ENCODE measurements at regions not wholly inside any gene's neighbourhood (a gene's known extent, or its start where the extent isn't known, plus 50 kb on each side); places are given as distances from the start of the nearest gene placed in this dataset.

DNA sequence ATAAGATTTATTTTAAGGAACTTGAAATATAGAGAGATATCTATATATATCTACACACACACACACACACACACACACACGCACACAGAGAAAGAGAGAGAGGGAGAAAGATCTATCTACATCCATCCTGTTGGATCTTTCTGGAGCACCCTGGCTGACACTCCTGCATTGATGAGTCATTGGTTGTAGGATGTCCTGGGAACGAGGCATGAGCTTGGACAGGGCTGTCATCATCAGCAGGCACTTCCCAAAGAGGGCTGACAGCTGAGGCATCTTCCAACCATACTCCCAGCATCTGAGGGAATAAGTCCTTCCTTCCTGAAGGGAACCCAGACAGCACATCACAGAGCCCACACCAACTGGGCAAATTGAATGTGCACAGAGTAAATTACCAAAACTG lies 99.1 kb upstream of the ERG start:
- Histone ChIP-seq H2AK5ac (ENCODE audit: low read length, severe bottlenecking) (no peak overlapping the region), H3K36me3 (ENCODE audit: control insufficient read depth in 1 of 2, insufficient read depth in 2 of 2, low read depth in 1 of 2, low read length in 2 of 2) (no peaks in the 10 kb centered on the region), H4K8ac (ENCODE audit: low read length) (no peak overlapping the region), H3K4me1 (ENCODE audit: control insufficient read depth, insufficient read depth, low read depth, low read length) (no peaks in the 10 kb centered on the region), H2BK12ac (ENCODE audit: low read length in 2 of 2) (no peak overlapping the region), H3K23ac (ENCODE audit: low read length in 2 of 2) (no peak overlapping the region), H3K4me3 (ENCODE audit: insufficient read depth in 1 of 2, low read depth in 1 of 2, low read length in 2 of 2) (no peak overlapping the region), H3K9ac (ENCODE audit: low read length) (no peak overlapping the region), H2BK120ac (ENCODE audit: low read depth, low read length) (no peak overlapping the region), H3K9me3 (ENCODE audit: control insufficient read depth, low read length) (no peaks in the 10 kb centered on the region), H4K91ac (ENCODE audit: low read length) (no peak overlapping the region), H2BK15ac (ENCODE audit: low read depth, poor library complexity, severe bottlenecking) (no peak overlapping the region), H3K14ac (ENCODE audit: low read length in 2 of 2) (no peak overlapping the region), H3K27me3 (ENCODE audit: control insufficient read depth in 1 of 2, insufficient read depth in 1 of 2, low read length in 2 of 2) (peaks cover 32 to 38% of the 10 kb centered on the region in 2 experiments), H3K18ac (ENCODE audit: low read depth in 1 of 2, low read length in 2 of 2) (no peak overlapping the region), H3K4ac (ENCODE audit: low read depth in 1 of 2, low read length in 2 of 2) (no peak overlapping the region), H3K4me2 (ENCODE audit: low read length, poor library complexity, severe bottlenecking) (no peak overlapping the region), H3K79me1 (replicated peaks; ENCODE audit: low read length, poor library complexity, severe bottlenecking) (no peaks in the 10 kb centered on the region), H2BK5ac (ENCODE audit: low read depth, low read length, poor library complexity, severe bottlenecking) (no peak overlapping the region), H2AFZ (ENCODE audit: low read depth, low read length) (no peak overlapping the region), H3K27ac (ENCODE audit: low read length, poor library complexity, severe bottlenecking) (no peak overlapping the region)
- 0% methylated on average over 1 of the region's 2 CpGs for WGBS
- peak; percentile 3 for DNase-seq

- Histone ChIP-seq H3K27me3 (ENCODE audit: control insufficient read depth in 1 of 2, insufficient read depth in 1 of 2, low read length in 2 of 2) (peaks cover 32 to 43% of the 10 kb centered on the region in 2 experiments), H4K91ac (ENCODE audit: low read length) (no peak overlapping the region), H3K9me3 (ENCODE audit: control insufficient read depth, low read length) (no peaks in the 10 kb centered on the region), H3K79me1 (replicated peaks; ENCODE audit: low read length, poor library complexity, severe bottlenecking) (no peaks in the 10 kb centered on the region), H2BK12ac (ENCODE audit: low read length in 2 of 2) (no peak overlapping the region), H3K23ac (ENCODE audit: low read length in 2 of 2) (no peak overlapping the region), H3K9ac (ENCODE audit: low read length) (no peak overlapping the region), H3K4me1 (ENCODE audit: control insufficient read depth, insufficient read depth, low read depth, low read length) (no peaks in the 10 kb centered on the region), H2AFZ (ENCODE audit: low read depth, low read length) (no peak overlapping the region), H3K4me2 (ENCODE audit: low read length, poor library complexity, severe bottlenecking) (no peak overlapping the region), H3K36me3 (ENCODE audit: control insufficient read depth in 1 of 2, insufficient read depth in 2 of 2, low read depth in 1 of 2, low read length in 2 of 2) (no peaks in the 10 kb centered on the region), H3K27ac (ENCODE audit: low read length, poor library complexity, severe bottlenecking) (no peak overlapping the region), H2BK15ac (ENCODE audit: low read depth, poor library complexity, severe bottlenecking) (no peak overlapping the region), H3K14ac (ENCODE audit: low read length in 2 of 2) (no peak overlapping the region), H2BK5ac (ENCODE audit: low read depth, low read length, poor library complexity, severe bottlenecking) (no peak overlapping the region), H3K4me3 (ENCODE audit: insufficient read depth in 1 of 2, low read depth in 1 of 2, low read length in 2 of 2) (no peak overlapping the region), H2AK5ac (ENCODE audit: low read length, severe bottlenecking) (no peak overlapping the region), H4K8ac (ENCODE audit: low read length) (no peak overlapping the region), H3K4ac (ENCODE audit: low read depth in 1 of 2, low read length in 2 of 2) (no peak overlapping the region), H2BK120ac (ENCODE audit: low read depth, low read length) (no peak overlapping the region), H3K18ac (ENCODE audit: low read depth in 1 of 2, low read length in 2 of 2) (no peak overlapping the region)
- WGBS = 66% methylated on average over 3 of the region's 5 CpGs
- no peak for DNase-seq
Measured at GRCh38 chr21:38598413-38598812, 100.1 kb upstream of the ERG start.

- Histone ChIP-seq H3K4me3 (ENCODE audit: insufficient read depth in 1 of 2, low read depth in 1 of 2, low read length in 2 of 2) (no peak overlapping the region), H2BK12ac (ENCODE audit: low read length in 2 of 2) (no peak overlapping the region), H3K9ac (ENCODE audit: low read length) (no peak overlapping the region), H3K79me1 (replicated peaks; ENCODE audit: low read length, poor library complexity, severe bottlenecking) (no peaks in the 10 kb centered on the region), H2BK120ac (ENCODE audit: low read depth, low read length) (no peak overlapping the region), H3K4me1 (ENCODE audit: control insufficient read depth, insufficient read depth, low read depth, low read length) (no peaks in the 10 kb centered on the region), H3K4me2 (ENCODE audit: low read length, poor library complexity, severe bottlenecking) (no peak overlapping the region), H3K27me3 (ENCODE audit: control insufficient read depth in 1 of 2, insufficient read depth in 1 of 2, low read length in 2 of 2) (peaks cover 29 to 38% of the 10 kb centered on the region in 2 experiments), H2AFZ (ENCODE audit: low read depth, low read length) (no peak overlapping the region), H3K4ac (ENCODE audit: low read depth in 1 of 2, low read length in 2 of 2) (no peak overlapping the region), H2BK15ac (ENCODE audit: low read depth, poor library complexity, severe bottlenecking) (no peak overlapping the region), H3K23ac (ENCODE audit: low read length in 2 of 2) (no peak overlapping the region), H3K36me3 (ENCODE audit: control insufficient read depth in 1 of 2, insufficient read depth in 2 of 2, low read depth in 1 of 2, low read length in 2 of 2) (no peaks in the 10 kb centered on the region), H4K8ac (ENCODE audit: low read length) (no peak overlapping the region), H3K9me3 (ENCODE audit: control insufficient read depth, low read length) (no peaks in the 10 kb centered on the region), H4K91ac (ENCODE audit: low read length) (no peak overlapping the region), H3K27ac (ENCODE audit: low read length, poor library complexity, severe bottlenecking) (no peak overlapping the region), H2AK5ac (ENCODE audit: low read length, severe bottlenecking) (no peak overlapping the region), H3K18ac (ENCODE audit: low read depth in 1 of 2, low read length in 2 of 2) (no peak overlapping the region), H3K14ac (ENCODE audit: low read length in 2 of 2) (no peak overlapping the region), H2BK5ac (ENCODE audit: low read depth, low read length, poor library complexity, severe bottlenecking) (no peak overlapping the region)
- DNase-seq = no peak
- 100% methylated on average over 4 of the region's 8 CpGs for WGBS
Measured at GRCh38 chr21:38599381-38599975, 101.2 kb upstream of the ERG start.

DNA sequence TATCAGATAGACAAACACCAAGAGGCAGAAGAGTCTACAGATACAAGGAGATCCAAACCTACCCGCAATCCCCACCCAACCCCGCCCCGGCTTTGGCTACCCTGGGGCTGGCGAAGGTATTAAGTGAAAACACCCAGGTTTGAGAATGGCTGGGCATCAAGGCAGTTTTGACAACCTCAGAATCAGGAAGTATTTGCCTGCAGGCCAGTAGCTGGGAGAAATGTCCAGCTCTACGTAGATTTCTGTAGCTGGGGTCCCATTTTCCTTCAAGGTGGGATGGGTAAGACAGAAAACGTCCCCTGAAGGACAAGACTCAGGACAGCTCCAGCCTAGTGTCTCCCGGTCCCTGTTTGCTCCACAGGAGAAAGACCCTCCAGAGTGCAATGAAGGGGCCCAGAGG lies 101.8 kb upstream of the ERG start:
- no peak overlapping the region for H3K27ac ChIP-seq (ENCODE audit: low read length, poor library complexity, severe bottlenecking)
- no peak overlapping the region for H3K4ac ChIP-seq (ENCODE audit: low read depth in 1 of 2, low read length in 2 of 2)
- no peak overlapping the region for H3K9ac ChIP-seq (ENCODE audit: low read length)
- no peak overlapping the region for H2BK5ac ChIP-seq (ENCODE audit: low read depth, low read length, poor library complexity, severe bottlenecking)
- no peak overlapping the region for H2BK120ac ChIP-seq (ENCODE audit: low read depth, low read length)
- no peak overlapping the region for H2BK15ac ChIP-seq (ENCODE audit: low read depth, poor library complexity, severe bottlenecking)
- H3K36me3 ChIP-seq (ENCODE audit: control insufficient read depth in 1 of 2, insufficient read depth in 2 of 2, low read depth in 1 of 2, low read length in 2 of 2) = no peaks in the 10 kb centered on the region
- H3K14ac ChIP-seq (ENCODE audit: low read length in 2 of 2) = no peak overlapping the region
- no peak overlapping the region for H3K4me2 ChIP-seq (ENCODE audit: low read length, poor library complexity, severe bottlenecking)
- no peaks in the 10 kb centered on the region for H3K79me1 ChIP-seq (replicated peaks; ENCODE audit: low read length, poor library complexity, severe bottlenecking)
- peaks cover 27 to 36% of the 10 kb centered on the region in 2 experiments for H3K27me3 ChIP-seq (ENCODE audit: control insufficient read depth in 1 of 2, insufficient read depth in 1 of 2, low read length in 2 of 2)
- H3K4me3 ChIP-seq (ENCODE audit: insufficient read depth in 1 of 2, low read depth in 1 of 2, low read length in 2 of 2) = no peak overlapping the region
- no peak overlapping the region for H4K8ac ChIP-seq (ENCODE audit: low read length)
- H4K91ac ChIP-seq (ENCODE audit: low read length) = no peak overlapping the region
- no peak overlapping the region for H2BK12ac ChIP-seq (ENCODE audit: low read length in 2 of 2)
- 92% methylated on average over 7 of the region's 7 CpGs for WGBS
- H2AK5ac ChIP-seq (ENCODE audit: low read length, severe bottlenecking) = no peak overlapping the region
- H3K9me3 ChIP-seq (ENCODE audit: control insufficient read depth, low read length) = no peaks in the 10 kb centered on the region
- H3K18ac ChIP-seq (ENCODE audit: low read depth in 1 of 2, low read length in 2 of 2) = no peak overlapping the region
- no peak overlapping the region for H2AFZ ChIP-seq (ENCODE audit: low read depth, low read length)
- DNase-seq = no peak
- H3K4me1 ChIP-seq (ENCODE audit: control insufficient read depth, insufficient read depth, low read depth, low read length) = no peaks in the 10 kb centered on the region
- no peak overlapping the region for H3K23ac ChIP-seq (ENCODE audit: low read length in 2 of 2)

Measured in mesenchymal stem cell (in vitro differentiated cells and primary cell).